ENCODE measurements at regions not wholly inside any gene's neighbourhood (a gene's known extent, or its start where the extent isn't known, plus 50 kb on each side); places are given as distances from the start of the nearest gene placed in this dataset.

- Mint-ChIP-seq H3K9me3 (no peaks in the 10 kb centered on the region), H3K4me1 (ENCODE audit: unreplicated experiment) (peaks cover 5% of the 10 kb centered on the region), H3K27ac (no peak overlapping the region), H3K4me3 (no peak overlapping the region), H3K36me3 (no peaks in the 10 kb centered on the region), H3K27me3 (no peaks in the 10 kb centered on the region)
- TF ChIP-seq CTCF (conservative IDR thresholded peaks at IDR 0.05) = no peak
- DNase-seq (ENCODE audit: extremely low spot score, unreplicated experiment) = no peak
Measured at GRCh38 chr5:83414601-83415000, 56.9 kb upstream of the VCAN start.

GRCh38 chr5:83417884-83418283 lies 53.7 kb upstream of the VCAN start:
- peaks cover 5% of the 10 kb centered on the region for H3K4me1 Mint-ChIP-seq (ENCODE audit: unreplicated experiment)
- H3K27ac Mint-ChIP-seq = no peak overlapping the region
- peaks cover 17% of the 10 kb centered on the region for H3K9me3 Mint-ChIP-seq
- no peaks in the 10 kb centered on the region for H3K36me3 Mint-ChIP-seq
- no peak for TF ChIP-seq CTCF (conservative IDR thresholded peaks at IDR 0.05)
- H3K4me3 Mint-ChIP-seq = no peak overlapping the region
- no peaks in the 10 kb centered on the region for H3K27me3 Mint-ChIP-seq
- DNase-seq (ENCODE audit: extremely low spot score, unreplicated experiment) = no peak

GRCh38 chr5:83418356-83419321 lies 52.9 kb upstream of the VCAN start:
- peak overlapping the region; percentile 13 for H3K4me3 Mint-ChIP-seq

More at GRCh38 chr5:83418356-83419321, 52.9 kb upstream of the VCAN start:
- Mint-ChIP-seq H3K4me1 (ENCODE audit: unreplicated experiment) (peaks cover 5% of the 10 kb centered on the region), H3K27ac (no peak overlapping the region), H3K27me3 (no peaks in the 10 kb centered on the region), H3K36me3 (no peaks in the 10 kb centered on the region), H3K9me3 (peaks cover 17% of the 10 kb centered on the region)
- TF ChIP-seq CTCF (conservative IDR thresholded peaks at IDR 0.05) = no peak
- DNase-seq (ENCODE audit: extremely low spot score, unreplicated experiment) = no peak
